RWPE2 (cell line): ENCODE measurements at regions not wholly inside any gene's neighbourhood (a gene's known extent, or its start where the extent isn't known, plus 50 kb on each side); places are given as distances from the start of the nearest gene placed in this dataset.

Source experiments
- ATAC-seq: fragments of 200-7000 bp; cut with Tn5 transposase; 3 replicates; pipeline ENCODE4 v1.9.1; 2021; ENCODE audit warnings: low read depth
- DNase-seq: peaks from one replicate; pipeline ENCODE4 v3.0.0-alpha.2; 2020; ENCODE audit warnings: low spot score
- H3K27ac ChIP-seq: fragments of 450-650 bp; 2 replicates; pipeline ENCODE4 v1.5.1; 2017; ENCODE audit warnings: mild to moderate bottlenecking; ENCODE audit not compliant: poor library complexity, severe bottlenecking
- H3K27me3 ChIP-seq: fragments of 250-450 bp; sonication (Bioruptor Pico); 2 replicates; pipeline ENCODE4 v1.5.1; 2021; ENCODE audit warnings: mild to moderate bottlenecking, moderate library complexity; ENCODE audit not compliant: insufficient read depth, poor library complexity, severe bottlenecking
- H3K36me3 ChIP-seq: fragments of 250-450 bp; sonication (Bioruptor Pico); 2 replicates; pipeline ENCODE4 v1.5.1; 2020; ENCODE audit warnings: low read depth, mild to moderate bottlenecking, moderate library complexity
- H3K4me1 ChIP-seq: fragments of 250-450 bp; sonication (Bioruptor Pico); 2 replicates; pipeline ENCODE4 v1.5.1; 2021; ENCODE audit warnings: mild to moderate bottlenecking, moderate library complexity; ENCODE audit not compliant: insufficient read depth, poor library complexity, severe bottlenecking
- H3K4me3 ChIP-seq: fragments of 250-450 bp; sonication (Bioruptor Pico); 2 replicates; pipeline ENCODE4 v1.5.1; 2021; ENCODE audit warnings: mild to moderate bottlenecking, moderate library complexity; ENCODE audit not compliant: severe bottlenecking
- H3K9me3 ChIP-seq: fragments of 250-450 bp; sonication (Bioruptor Pico); 2 replicates; pipeline ENCODE4 v1.5.1; 2021; ENCODE audit warnings: mild to moderate bottlenecking, moderate library complexity; ENCODE audit not compliant: severe bottlenecking
- CTCF ChIP-seq: fragments of 450-650 bp; IDR thresholded peaks from one replicate; pipeline ENCODE4 v1.5.1; 2017; ENCODE audit warnings: mild to moderate bottlenecking, moderate library complexity; ENCODE audit not compliant: poor library complexity, severe bottlenecking

DNA sequence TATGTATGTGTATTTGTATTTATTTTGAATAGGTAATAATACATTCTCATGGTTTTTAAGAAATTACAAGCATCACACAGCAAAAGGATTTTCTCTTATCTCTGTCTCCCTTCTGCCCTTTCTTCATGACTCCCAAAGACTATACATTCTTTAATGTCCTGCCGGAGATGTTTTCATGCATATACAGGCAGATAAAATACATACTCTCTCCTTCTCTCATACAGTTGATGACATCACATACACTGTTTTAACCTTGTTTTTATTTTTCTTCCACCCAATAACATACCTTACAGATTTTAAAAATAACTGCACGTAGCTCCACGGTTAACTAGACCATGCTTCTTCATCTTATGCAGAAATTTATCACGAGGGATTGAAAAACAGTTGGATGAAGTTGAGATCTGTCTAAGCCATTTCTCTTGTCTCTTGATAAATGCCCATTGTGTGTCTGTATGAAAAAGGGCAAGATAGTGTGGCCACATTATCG, 249.8 kb downstream of the EDEM1 start:
- no peak overlapping the region for H3K4me3 ChIP-seq
- H3K4me1 ChIP-seq = no peaks in the 10 kb centered on the region
- no peak for TF ChIP-seq CTCF
- DNase-seq = no peak
- no peaks in the 10 kb centered on the region for H3K9me3 ChIP-seq
- H3K36me3 ChIP-seq = no peaks in the 10 kb centered on the region
- H3K27me3 ChIP-seq = no peaks in the 10 kb centered on the region
- no peak overlapping the region for H3K27ac ChIP-seq
- ATAC-seq = no peak

DNA sequence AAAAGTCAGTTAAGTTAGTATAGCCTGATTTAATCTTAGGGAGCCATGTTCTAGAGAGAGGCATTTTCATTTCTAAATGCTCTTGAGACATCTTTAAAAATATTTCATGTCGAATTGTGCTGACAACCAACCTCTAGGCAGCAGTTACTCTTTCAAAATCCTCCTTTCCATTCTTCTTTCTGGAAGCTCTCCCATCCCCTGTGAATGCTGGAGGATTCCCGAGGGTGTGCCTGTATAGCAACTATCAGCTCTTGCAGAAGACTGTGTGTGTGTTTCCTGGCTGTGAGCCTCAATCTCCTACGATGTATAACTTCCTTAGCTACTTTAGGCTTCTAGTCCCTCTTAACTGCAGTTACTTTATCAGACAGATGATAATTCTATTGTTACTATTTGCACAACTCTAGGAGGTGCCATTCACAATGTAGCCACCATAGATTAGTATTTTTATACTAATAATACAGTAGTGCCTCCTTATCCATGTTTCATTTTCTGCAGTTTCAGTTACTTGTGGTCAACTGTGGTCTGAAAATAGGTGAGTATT, 250.3 kb downstream of the EDEM1 start:
- Histone ChIP-seq H3K4me3 (no peak overlapping the region), H3K4me1 (no peaks in the 10 kb centered on the region), H3K9me3 (no peaks in the 10 kb centered on the region), H3K27me3 (no peaks in the 10 kb centered on the region), H3K27ac (no peak overlapping the region), H3K36me3 (no peaks in the 10 kb centered on the region)
- no peak for ATAC-seq
- DNase-seq = no peak
- no peak for TF ChIP-seq CTCF

DNA sequence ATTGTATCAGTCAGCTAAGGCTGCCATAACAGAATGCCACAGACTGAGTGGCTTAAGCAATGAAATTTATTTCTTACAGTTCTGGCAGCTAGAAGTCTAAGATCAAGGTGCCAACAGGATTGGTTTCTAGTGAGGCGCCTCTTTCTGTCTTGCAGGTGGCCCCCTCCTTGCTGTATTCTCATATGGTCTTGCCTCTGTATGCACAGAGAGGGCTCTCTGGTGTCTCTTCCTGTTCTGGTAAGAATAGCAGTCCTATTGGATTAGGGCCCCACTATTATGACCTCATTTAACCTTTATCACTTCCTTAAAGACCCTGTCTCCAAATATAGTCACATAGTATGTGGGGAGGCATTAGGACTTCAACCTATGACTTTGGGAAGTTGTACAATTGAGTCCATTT, 253.9 kb downstream of the EDEM1 start:
- no peak for DNase-seq
- Histone ChIP-seq H3K9me3 (no peaks in the 10 kb centered on the region), H3K4me3 (no peak overlapping the region), H3K27me3 (no peaks in the 10 kb centered on the region), H3K4me1 (no peaks in the 10 kb centered on the region), H3K27ac (no peak overlapping the region), H3K36me3 (no peaks in the 10 kb centered on the region)
- no peak for ATAC-seq
- TF ChIP-seq CTCF = no peak

DNA sequence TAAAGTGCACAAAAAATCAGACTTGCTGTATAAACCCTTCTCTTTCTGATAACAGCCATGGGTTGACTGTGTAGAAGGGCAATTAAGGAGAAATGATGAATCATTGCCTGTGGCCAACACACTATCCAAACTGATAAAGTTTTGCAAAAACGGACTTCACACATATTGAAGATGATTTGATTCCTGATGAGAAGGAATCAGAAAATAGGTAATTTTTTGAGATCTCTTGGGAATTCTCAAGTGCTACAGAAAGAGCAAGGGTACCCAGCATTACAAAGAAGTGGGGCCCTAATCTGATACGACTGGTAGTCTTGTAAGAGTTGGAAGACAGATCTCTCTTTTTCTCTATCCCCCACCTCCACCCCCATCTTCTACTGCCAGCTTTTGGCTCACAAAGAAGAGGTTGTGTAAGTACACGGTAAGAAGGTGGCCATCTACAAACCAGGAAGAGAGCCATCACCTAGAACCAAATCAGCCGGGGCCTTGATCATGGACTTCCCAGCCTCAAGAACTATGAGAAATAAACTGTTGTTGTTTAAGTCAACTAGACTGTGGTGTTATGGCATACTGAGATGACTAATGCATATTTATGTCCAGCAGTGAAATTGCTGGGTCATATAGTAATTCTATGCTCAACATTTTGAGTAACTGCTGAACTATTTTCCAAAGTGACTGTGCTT, 254.7 kb downstream of the EDEM1 start:
- no peak overlapping the region for H3K4me3 ChIP-seq
- no peaks in the 10 kb centered on the region for H3K4me1 ChIP-seq
- no peak for TF ChIP-seq CTCF
- no peak overlapping the region for H3K27ac ChIP-seq
- no peaks in the 10 kb centered on the region for H3K36me3 ChIP-seq
- no peaks in the 10 kb centered on the region for H3K9me3 ChIP-seq
- H3K27me3 ChIP-seq = no peaks in the 10 kb centered on the region
- DNase-seq = no peak
- ATAC-seq = peak; percentile 84

GRCh38 chr3:5442786-5443138, 255.3 kb downstream of the EDEM1 start:
- Histone ChIP-seq H3K4me1 (no peaks in the 10 kb centered on the region), H3K27ac (no peak overlapping the region), H3K27me3 (no peaks in the 10 kb centered on the region), H3K36me3 (no peaks in the 10 kb centered on the region), H3K9me3 (no peaks in the 10 kb centered on the region), H3K4me3 (no peak overlapping the region)
- no peak for DNase-seq
- ATAC-seq = no peak
- no peak for TF ChIP-seq CTCF
